ENCODE measurements at regions not wholly inside any gene's neighbourhood (a gene's known extent, or its start where the extent isn't known, plus 50 kb on each side); places are given as distances from the start of the nearest gene placed in this dataset.

DNA sequence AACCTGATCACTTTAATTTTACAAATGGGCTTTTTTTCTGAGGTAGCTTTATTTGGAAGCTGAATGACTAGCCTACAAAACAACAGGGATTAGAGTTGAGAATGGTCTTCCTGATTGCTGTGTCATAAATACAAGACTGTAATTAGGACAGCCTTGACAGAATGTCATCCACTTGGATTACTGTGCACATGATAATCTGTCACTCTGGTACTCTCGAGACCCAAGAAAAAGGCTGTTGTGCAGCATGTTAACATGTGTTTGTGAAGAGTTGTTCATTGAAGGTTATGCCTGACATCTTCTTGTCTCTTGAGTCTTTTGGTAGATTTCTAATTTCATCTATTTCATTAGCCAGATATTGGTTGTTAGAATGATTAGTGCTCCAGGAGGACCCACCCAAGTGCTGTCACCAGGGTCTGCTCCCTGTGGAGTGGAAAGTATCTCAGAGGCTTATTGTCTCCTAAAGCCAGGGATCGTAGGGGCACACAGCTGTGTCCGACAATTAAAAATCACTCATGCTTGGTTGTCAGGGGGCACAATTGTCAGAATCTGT, 212.2 kb upstream of the GPRIN3 start:
- H3K4me1 ChIP-seq = no peaks in the 10 kb centered on the region
- H3K27me3 ChIP-seq (ENCODE audit: low read depth) = no peaks in the 10 kb centered on the region
- H3K4me3 ChIP-seq = no peak overlapping the region
- ATAC-seq (no peak), DNase-seq (no peak)
- TF ChIP-seq, protein P1, sequence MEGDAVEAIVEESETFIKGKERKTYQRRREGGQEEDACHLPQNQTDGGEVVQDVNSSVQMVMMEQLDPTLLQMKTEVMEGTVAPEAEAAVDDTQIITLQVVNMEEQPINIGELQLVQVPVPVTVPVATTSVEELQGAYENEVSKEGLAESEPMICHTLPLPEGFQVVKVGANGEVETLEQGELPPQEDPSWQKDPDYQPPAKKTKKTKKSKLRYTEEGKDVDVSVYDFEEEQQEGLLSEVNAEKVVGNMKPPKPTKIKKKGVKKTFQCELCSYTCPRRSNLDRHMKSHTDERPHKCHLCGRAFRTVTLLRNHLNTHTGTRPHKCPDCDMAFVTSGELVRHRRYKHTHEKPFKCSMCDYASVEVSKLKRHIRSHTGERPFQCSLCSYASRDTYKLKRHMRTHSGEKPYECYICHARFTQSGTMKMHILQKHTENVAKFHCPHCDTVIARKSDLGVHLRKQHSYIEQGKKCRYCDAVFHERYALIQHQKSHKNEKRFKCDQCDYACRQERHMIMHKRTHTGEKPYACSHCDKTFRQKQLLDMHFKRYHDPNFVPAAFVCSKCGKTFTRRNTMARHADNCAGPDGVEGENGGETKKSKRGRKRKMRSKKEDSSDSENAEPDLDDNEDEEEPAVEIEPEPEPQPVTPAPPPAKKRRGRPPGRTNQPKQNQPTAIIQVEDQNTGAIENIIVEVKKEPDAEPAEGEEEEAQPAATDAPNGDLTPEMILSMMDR (IDR thresholded peaks at IDR 0.05) = no peak
- no peaks in the 10 kb centered on the region for H3K9me3 ChIP-seq
- no peak overlapping the region for H3K27ac ChIP-seq
- H3K36me3 ChIP-seq = no peaks in the 10 kb centered on the region
- intact Hi-C loops (cut with DNase I) = no loop called here

DNA sequence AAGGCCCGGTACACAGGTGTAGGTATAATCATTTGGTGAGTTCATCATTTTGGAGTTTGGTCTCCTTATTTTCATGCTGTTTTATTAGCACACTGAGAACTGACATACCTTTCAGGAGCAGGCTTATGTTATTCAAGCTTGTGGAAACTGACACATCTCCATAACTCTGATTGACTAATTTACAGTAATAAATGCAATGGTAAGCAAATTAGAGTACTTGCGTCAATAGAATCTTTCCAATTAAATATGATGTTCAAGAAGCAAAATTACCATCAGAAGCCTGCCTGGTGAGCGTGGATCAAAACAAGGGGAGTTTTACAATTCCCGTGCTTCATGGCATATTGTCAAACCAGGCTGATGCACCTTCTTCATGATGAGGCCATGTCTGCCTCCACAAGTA, 210.7 kb upstream of the GPRIN3 start:
- H3K4me1 ChIP-seq = no peaks in the 10 kb centered on the region
- DNase-seq (no peak), ATAC-seq (no peak)
- H3K4me3 ChIP-seq = no peak overlapping the region
- H3K36me3 ChIP-seq = no peaks in the 10 kb centered on the region
- intact Hi-C loops (cut with DNase I) = no loop called here
- H3K27ac ChIP-seq = no peak overlapping the region
- H3K9me3 ChIP-seq = no peaks in the 10 kb centered on the region
- TF ChIP-seq, protein P1 (IDR thresholded peaks at IDR 0.05) = no peak
- no peaks in the 10 kb centered on the region for H3K27me3 ChIP-seq (ENCODE audit: low read depth)

DNA sequence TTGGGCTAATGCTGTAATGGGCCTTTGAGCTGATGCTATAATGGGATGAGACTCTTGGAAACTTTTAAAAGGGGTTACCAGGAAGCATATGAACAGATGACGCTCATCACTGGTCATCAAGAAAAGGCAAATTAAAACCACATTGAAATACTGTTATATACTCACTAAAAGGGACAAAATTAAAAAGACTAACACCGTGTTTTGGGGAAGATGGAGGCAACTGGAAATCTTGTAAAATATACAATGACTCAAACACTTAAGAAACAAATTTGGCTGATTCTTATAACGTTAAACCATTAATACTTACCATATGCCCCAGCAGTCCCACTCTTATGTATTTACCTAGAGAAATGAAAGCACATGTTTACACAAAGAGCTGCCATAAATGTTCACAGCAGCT, 207.2 kb upstream of the GPRIN3 start:
- Histone ChIP-seq H3K27me3 (ENCODE audit: low read depth) (no peaks in the 10 kb centered on the region), H3K4me1 (no peaks in the 10 kb centered on the region), H3K27ac (no peak overlapping the region), H3K36me3 (no peaks in the 10 kb centered on the region), H3K9me3 (no peaks in the 10 kb centered on the region), H3K4me3 (no peak overlapping the region)
- intact Hi-C loops (cut with DNase I) = no loop called here
- no peak for DNase-seq
- no peak for ATAC-seq
- TF ChIP-seq, protein P1 (IDR thresholded peaks at IDR 0.05) = no peak

DNA sequence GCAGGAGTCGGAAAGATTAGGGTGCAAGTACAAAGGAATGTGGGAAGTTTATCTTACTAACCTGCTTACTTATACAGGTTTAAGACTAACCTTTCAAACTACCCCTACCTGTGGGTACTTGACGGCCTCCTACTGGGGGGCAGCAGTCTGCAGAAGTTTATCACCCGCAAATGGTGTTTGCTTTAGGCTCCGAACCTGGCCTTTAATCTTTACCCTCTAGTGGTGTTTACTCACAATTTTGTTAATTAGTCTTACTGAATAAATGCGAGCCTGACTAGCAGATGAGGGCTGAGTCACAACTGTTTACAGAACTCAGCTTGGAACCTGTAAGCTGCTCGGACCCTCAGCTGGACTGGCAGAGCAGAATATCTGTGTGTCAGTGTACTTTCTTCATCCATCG, 204.2 kb upstream of the GPRIN3 start:
- Histone ChIP-seq H3K4me1 (no peaks in the 10 kb centered on the region), H3K27me3 (ENCODE audit: low read depth) (no peaks in the 10 kb centered on the region), H3K36me3 (no peaks in the 10 kb centered on the region), H3K9me3 (no peaks in the 10 kb centered on the region), H3K4me3 (no peak overlapping the region), H3K27ac (no peak overlapping the region)
- ATAC-seq (no peak), DNase-seq (no peak)
- intact Hi-C loops (cut with DNase I) = no loop called here
- TF ChIP-seq, protein P1 (IDR thresholded peaks at IDR 0.05) = no peak

DNA sequence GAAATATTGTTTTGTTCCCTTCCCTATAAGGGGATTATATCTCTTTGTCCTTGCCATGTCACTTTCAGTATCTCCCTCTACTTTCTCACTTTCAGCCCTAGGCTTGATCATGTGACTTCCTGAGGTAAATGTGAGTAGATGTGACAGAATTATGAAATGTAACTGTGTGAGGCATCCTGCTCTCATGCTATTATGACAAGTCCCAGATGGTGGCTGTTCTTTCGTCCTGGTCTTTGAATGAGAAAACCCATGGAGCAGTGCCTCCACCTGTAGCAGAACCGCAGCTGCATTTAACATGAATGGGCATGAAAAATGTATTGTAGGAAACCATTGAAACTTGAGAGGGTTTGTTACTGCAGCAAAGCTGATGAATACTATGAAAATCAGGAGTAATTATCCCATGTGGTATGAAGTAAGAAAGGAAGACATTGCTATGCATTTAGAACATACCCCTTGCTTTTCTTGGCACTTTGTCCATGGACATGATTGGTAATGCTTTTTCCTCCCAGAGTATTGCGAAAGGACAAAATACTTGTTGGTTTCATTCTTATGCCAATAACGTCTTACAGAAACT, 202.2 kb upstream of the GPRIN3 start:
- H3K9me3 ChIP-seq = no peaks in the 10 kb centered on the region
- no peak overlapping the region for H3K27ac ChIP-seq
- DNase-seq = no peak
- ATAC-seq = no peak
- no peak overlapping the region for H3K4me3 ChIP-seq
- H3K27me3 ChIP-seq (ENCODE audit: low read depth) = no peaks in the 10 kb centered on the region
- intact Hi-C loops (cut with DNase I) = no loop called here
- no peaks in the 10 kb centered on the region for H3K36me3 ChIP-seq
- H3K4me1 ChIP-seq = no peaks in the 10 kb centered on the region
- TF ChIP-seq, protein P1 (IDR thresholded peaks at IDR 0.05) = no peak
